ENCODE measurements at regions not wholly inside any gene's neighbourhood (a gene's known extent, or its start where the extent isn't known, plus 50 kb on each side); places are given as distances from the start of the nearest gene placed in this dataset.

DNA sequence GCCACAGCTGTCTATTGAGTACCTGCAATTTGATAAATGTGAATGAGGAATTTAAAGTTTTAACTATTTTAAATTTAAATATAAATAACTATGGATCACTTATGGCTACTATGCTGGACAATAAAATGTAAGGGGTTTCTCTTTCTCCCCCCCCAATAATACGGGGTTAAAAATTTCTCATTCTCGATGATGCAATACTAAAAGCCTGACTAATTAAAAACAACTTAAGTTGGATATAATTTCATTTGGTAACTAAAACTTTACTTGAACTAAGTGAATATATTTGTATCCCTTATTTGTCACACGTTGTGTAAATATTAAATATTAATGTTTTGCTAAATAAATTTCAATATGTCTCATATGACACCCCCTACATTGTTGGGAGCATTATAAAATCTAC lies 297.3 kb downstream of the GRB14 start:
- H2BK5ac ChIP-seq (ENCODE audit: low read depth, low read length, poor library complexity, severe bottlenecking): no peak overlapping the region
- no peak overlapping the region for H3K9ac ChIP-seq (ENCODE audit: low read depth, low read length)
- no peak overlapping the region for H2AFZ ChIP-seq (replicated peaks; ENCODE audit: low read length, poor library complexity)
- H2BK120ac ChIP-seq (ENCODE audit: low read depth, low read length): no peak overlapping the region
- H4K91ac ChIP-seq (ENCODE audit: insufficient read depth, low read depth, low read length): no peak overlapping the region
- H3K4me1 ChIP-seq (ENCODE audit: control insufficient read depth, insufficient read depth, low read length): no peaks in the 10 kb centered on the region
- no peak overlapping the region for H3K27ac ChIP-seq (ENCODE audit: insufficient read depth, low read length)
- intact Hi-C loops (cut with micrococcal nuclease) (no loop called here), in situ Hi-C loops (cut with MboI; ENCODE audit: low sequenced_read_pairs) (no loop called here), dilution Hi-C loops (cut with HindIII; ENCODE audit: low sequenced_read_pairs, unreplicated experiment) (no loop called here)
- no peak overlapping the region for H3K4me3 ChIP-seq (ENCODE audit: insufficient read depth, low read depth, low read length)
- CTCF ChIA-PET: no interaction called here
- no peak overlapping the region for H4K5ac ChIP-seq (ENCODE audit: low read depth, low read length)
- no peak overlapping the region for H3K4me2 ChIP-seq (ENCODE audit: low read depth, low read length)
- H3K79me1 ChIP-seq (ENCODE audit: low read depth in 1 of 2, low read length in 2 of 2): no peaks in the 10 kb centered on the region
- no peak overlapping the region for H2BK20ac ChIP-seq (ENCODE audit: low read depth, low read length)
- TF ChIP-seq CEBPB (IDR thresholded peaks at IDR 0.05; ENCODE audit: low read depth, low read length) (peak; percentile 50; the same call in 1 of the 2 replicates), MAZ (IDR thresholded peaks at IDR 0.05; ENCODE audit: borderline replicate concordance, low read depth, low read length) (no peak)
- no CpG with 5 or more reads among the region's 3 CpGs for WGBS, 2 experiments (ENCODE audit: extremely low coverage in 2 of 2, insufficient read length in 1 of 2)
- no peak overlapping the region for H3K4ac ChIP-seq (ENCODE audit: low read depth, low read length)
- POLR2A ChIA-PET (ENCODE audit: unreplicated experiment): no interaction called here
- no peak overlapping the region for H2AK5ac ChIP-seq (ENCODE audit: low read depth, low read length)
- no peak overlapping the region for H3K18ac ChIP-seq (ENCODE audit: low read depth, low read length)
- DNase-seq: no peak
- no peaks in the 10 kb centered on the region for H3K9me1 ChIP-seq (ENCODE audit: insufficient read depth, low read length)
- no peak overlapping the region for H2AK9ac ChIP-seq (replicated peaks; ENCODE audit: low read depth, low read length, poor library complexity)
- H4K8ac ChIP-seq (ENCODE audit: low read depth in 2 of 2, low read length in 2 of 2): no peak overlapping the region
- no peaks in the 10 kb centered on the region for H3K27me3 ChIP-seq (ENCODE audit: control insufficient read depth, insufficient read depth, low read length)
- no peaks in the 10 kb centered on the region for H3K36me3 ChIP-seq (ENCODE audit: control insufficient read depth, insufficient read depth, low read length)
- no peak overlapping the region for H3K14ac ChIP-seq (replicated peaks; ENCODE audit: low read depth, low read length)
- no peak overlapping the region for H3K56ac ChIP-seq (ENCODE audit: extremely low read depth, insufficient read depth, low read length)
- H3K23ac ChIP-seq (ENCODE audit: low read depth, low read length): no peak overlapping the region
- BruUV-seq (replicated peaks): no TSS peak
- H4K20me1 ChIP-seq (ENCODE audit: insufficient read depth, low read length): no peaks in the 10 kb centered on the region
- ATAC-seq (ENCODE audit: low read depth): no peak
- H3K9me3 ChIP-seq (ENCODE audit: control insufficient read depth, insufficient read depth, low read length): 0 out of 2 replicates have a peak, but pooled peaks cover 5% of the 10 kb centered on the region
- H2BK15ac ChIP-seq (ENCODE audit: low read depth, low read length): no peak overlapping the region

Data from IMR-90 (cell line).